ENCODE measurements at regions not wholly inside any gene's neighbourhood (a gene's known extent, or its start where the extent isn't known, plus 50 kb on each side); places are given as distances from the start of the nearest gene placed in this dataset.

GRCh38 chr21:15162921-15163320 is 98.1 kb upstream of the NRIP1 start:
- no peaks in the 10 kb centered on the region for H3K79me2 ChIP-seq (ENCODE audit: insufficient read depth, low read length)
- H3K9me3 ChIP-seq (ENCODE audit: insufficient read depth, low read depth, low read length) = no peaks in the 10 kb centered on the region; the same call in 1 of the 2 replicates
- H3K9me2 ChIP-seq (replicated peaks; ENCODE audit: low read depth, low read length) = no peaks in the 10 kb centered on the region
- TF ChIP-seq CTCF (conservative IDR thresholded peaks at IDR 0.05; ENCODE audit: low read length) = no peak
- no peaks in the 10 kb centered on the region for H3K36me3 ChIP-seq (ENCODE audit: insufficient read depth, low read length)
- no peaks in the 10 kb centered on the region for H3K27me3 ChIP-seq (ENCODE audit: insufficient read depth, low read length, poor library complexity, severe bottlenecking)
- H2AFZ ChIP-seq (ENCODE audit: low read length) = 0 out of 2 replicates have a peak overlapping the region, but pooled peaks have one; percentile 18
- no peak overlapping the region for H3K4me2 ChIP-seq (ENCODE audit: low read depth, low read length, poor library complexity, severe bottlenecking)
- no peaks in the 10 kb centered on the region for H3K4me1 ChIP-seq (ENCODE audit: insufficient read depth, low read length, poor library complexity, severe bottlenecking)
- no peaks in the 10 kb centered on the region for H4K20me1 ChIP-seq (ENCODE audit: insufficient read depth, low read length, poor library complexity, severe bottlenecking)
- H3K9ac ChIP-seq (ENCODE audit: low read depth, low read length, poor library complexity, severe bottlenecking) = no peak overlapping the region
- no peaks in the 10 kb centered on the region for H3F3A ChIP-seq (ENCODE audit: low read depth)
- H3K4me3 ChIP-seq (ENCODE audit: low read length, poor library complexity, severe bottlenecking) = no peak overlapping the region

- Histone ChIP-seq H3K36me3 (ENCODE audit: insufficient read depth, low read length) (no peaks in the 10 kb centered on the region), H3K9me3 (ENCODE audit: insufficient read depth, low read depth, low read length) (no peaks in the 10 kb centered on the region), H3K9me2 (replicated peaks; ENCODE audit: low read depth, low read length) (no peaks in the 10 kb centered on the region), H3K4me3 (ENCODE audit: low read length, poor library complexity, severe bottlenecking) (no peak overlapping the region), H3K9ac (ENCODE audit: low read depth, low read length, poor library complexity, severe bottlenecking) (no peak overlapping the region), H3F3A (ENCODE audit: low read depth) (no peaks in the 10 kb centered on the region), H3K27me3 (ENCODE audit: insufficient read depth, low read length, poor library complexity, severe bottlenecking) (no peaks in the 10 kb centered on the region), H3K4me2 (ENCODE audit: low read depth, low read length, poor library complexity, severe bottlenecking) (no peak overlapping the region), H2AFZ (ENCODE audit: low read length) (no peak overlapping the region), H3K79me2 (ENCODE audit: insufficient read depth, low read length) (no peaks in the 10 kb centered on the region), H4K20me1 (ENCODE audit: insufficient read depth, low read length, poor library complexity, severe bottlenecking) (no peaks in the 10 kb centered on the region), H3K4me1 (ENCODE audit: insufficient read depth, low read length, poor library complexity, severe bottlenecking) (no peaks in the 10 kb centered on the region)
- no peak for TF ChIP-seq EZH2phosphoT487 (IDR thresholded peaks at IDR 0.05; ENCODE audit: borderline replicate concordance)
- TF ChIP-seq CTCF (conservative IDR thresholded peaks at IDR 0.05; ENCODE audit: low read length) = no peak
Measured at GRCh38 chr21:15164273-15164672, 99.5 kb upstream of the NRIP1 start.

- Histone ChIP-seq H4K20me1 (ENCODE audit: insufficient read depth, low read length, poor library complexity, severe bottlenecking) (no peaks in the 10 kb centered on the region), H3K9ac (ENCODE audit: low read depth, low read length, poor library complexity, severe bottlenecking) (no peak overlapping the region), H3K79me2 (ENCODE audit: insufficient read depth, low read length) (no peaks in the 10 kb centered on the region), H2AFZ (ENCODE audit: low read length) (no peak overlapping the region), H3K4me1 (ENCODE audit: insufficient read depth, low read length, poor library complexity, severe bottlenecking) (no peaks in the 10 kb centered on the region), H3K4me3 (ENCODE audit: low read length, poor library complexity, severe bottlenecking) (no peak overlapping the region), H3K36me3 (ENCODE audit: insufficient read depth, low read length) (no peaks in the 10 kb centered on the region), H3K4me2 (ENCODE audit: low read depth, low read length, poor library complexity, severe bottlenecking) (no peak overlapping the region), H3K9me2 (replicated peaks; ENCODE audit: low read depth, low read length) (no peaks in the 10 kb centered on the region), H3K9me3 (ENCODE audit: insufficient read depth, low read depth, low read length) (no peaks in the 10 kb centered on the region), H3F3A (ENCODE audit: low read depth) (no peaks in the 10 kb centered on the region), H3K27me3 (ENCODE audit: insufficient read depth, low read length, poor library complexity, severe bottlenecking) (no peaks in the 10 kb centered on the region)
- TF ChIP-seq CTCF (conservative IDR thresholded peaks at IDR 0.05; ENCODE audit: low read length) = no peak
Measured at GRCh38 chr21:15164678-15165303, 100.0 kb upstream of the NRIP1 start.
